Skin of body (tissue), 1 donor: ENCODE measurements at regions not wholly inside any gene's neighbourhood (a gene's known extent, or its start where the extent isn't known, plus 50 kb on each side); places are given as distances from the start of the nearest gene placed in this dataset.
A peak's percentile ranks its signal among the peaks of the same experiment; 100 is the strongest.

ENCODE experiments used
- DNase-seq: peaks from one replicate; lab custom pipeline; 2025; lab: John Stamatoyannopoulos, UW

- no peak for DNase-seq
Observed at GRCh38 chr2:136468799-136469369, 296.5 kb upstream of the THSD7B start.

GRCh38 chr2:136452528-136452927 lies 312.8 kb upstream of the THSD7B start:
- no peak for DNase-seq

GRCh38 chr2:136448986-136449780 lies 316.2 kb upstream of the THSD7B start:
- no peak for DNase-seq

GRCh38 chr2:136448432-136448831 lies 316.9 kb upstream of the THSD7B start:
- no peak for DNase-seq

GRCh38 chr2:136444323-136444722 lies 321.0 kb upstream of the THSD7B start:
- no peak for DNase-seq

- no peak for DNase-seq
Observed at GRCh38 chr2:136443661-136444060, 321.7 kb upstream of the THSD7B start.

- no peak for DNase-seq
Observed at GRCh38 chr2:136441979-136442714, 323.2 kb upstream of the THSD7B start.

- no peak for DNase-seq
Observed at GRCh38 chr2:136439064-136439676, 321.2 kb upstream of the CXCR4 start.

- DNase-seq = no peak
Observed at GRCh38 chr2:136437461-136437860, 319.5 kb upstream of the CXCR4 start.

- DNase-seq = no peak
Observed at GRCh38 chr2:136436936-136437335, 319.0 kb upstream of the CXCR4 start.

- no peak for DNase-seq
Observed at GRCh38 chr2:136434251-136434715, 316.3 kb upstream of the CXCR4 start.

GRCh38 chr2:136433261-136433660 lies 315.3 kb upstream of the CXCR4 start:
- DNase-seq = no peak

GRCh38 chr2:136424112-136424511 lies 306.2 kb upstream of the CXCR4 start:
- no peak for DNase-seq

- DNase-seq = peak; percentile 55
Observed at GRCh38 chr2:136423516-136423996, 305.6 kb upstream of the CXCR4 start.

- DNase-seq = no peak
Observed at GRCh38 chr2:136422512-136422911, 304.6 kb upstream of the CXCR4 start.

GRCh38 chr2:136420346-136420745 lies 302.4 kb upstream of the CXCR4 start:
- no peak for DNase-seq

GRCh38 chr2:136411946-136412345 lies 294.0 kb upstream of the CXCR4 start:
- no peak for DNase-seq

- DNase-seq = no peak
Observed at GRCh38 chr2:136410673-136411072, 292.7 kb upstream of the CXCR4 start.

GRCh38 chr2:136408795-136409194 lies 290.8 kb upstream of the CXCR4 start:
- no peak for DNase-seq

- no peak for DNase-seq
Observed at GRCh38 chr2:136407952-136408318, 290.0 kb upstream of the CXCR4 start.

- DNase-seq = no peak
Observed at GRCh38 chr2:136407117-136407951, 289.4 kb upstream of the CXCR4 start.
